CD4-positive, alpha-beta T cell treated with Interleukin-10 for 1 hour (primary cell): ENCODE measurements at regions not wholly inside any gene's neighbourhood (a gene's known extent, or its start where the extent isn't known, plus 50 kb on each side); places are given as distances from the start of the nearest gene placed in this dataset.

ENCODE experiments used
- DNase-seq: peaks from one replicate; pipeline ENCODE4 v3.0.0-alpha.2; 2020

DNA sequence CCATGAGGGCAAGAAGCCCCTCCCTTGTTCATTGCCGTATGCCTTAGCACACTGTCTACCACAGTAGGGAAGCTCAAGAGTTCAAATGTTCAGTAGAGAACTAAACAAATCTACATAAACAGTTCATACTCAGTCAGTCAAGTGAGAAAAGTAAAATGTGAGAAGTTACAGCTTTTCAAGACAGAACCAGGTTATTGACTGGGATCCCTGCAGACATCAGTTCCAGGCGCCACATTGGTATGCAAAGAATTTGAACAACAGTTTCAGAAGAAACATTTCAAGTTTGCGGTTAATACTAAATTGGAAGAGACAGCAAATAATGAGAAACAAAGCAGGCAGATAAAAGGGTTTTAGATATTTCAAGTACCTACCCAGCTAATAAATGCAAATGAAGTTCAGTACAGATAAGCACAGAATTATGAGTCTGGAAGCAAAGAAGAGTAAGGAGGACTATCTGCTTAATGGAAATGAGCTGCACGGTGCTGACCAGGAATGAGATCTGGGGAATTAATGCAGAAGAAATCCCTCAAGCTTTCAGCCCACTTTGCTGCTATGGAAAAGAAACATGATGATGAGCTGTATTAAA lies 246.2 kb downstream of the HACE1 start:
- DNase-seq: no peak

DNA sequence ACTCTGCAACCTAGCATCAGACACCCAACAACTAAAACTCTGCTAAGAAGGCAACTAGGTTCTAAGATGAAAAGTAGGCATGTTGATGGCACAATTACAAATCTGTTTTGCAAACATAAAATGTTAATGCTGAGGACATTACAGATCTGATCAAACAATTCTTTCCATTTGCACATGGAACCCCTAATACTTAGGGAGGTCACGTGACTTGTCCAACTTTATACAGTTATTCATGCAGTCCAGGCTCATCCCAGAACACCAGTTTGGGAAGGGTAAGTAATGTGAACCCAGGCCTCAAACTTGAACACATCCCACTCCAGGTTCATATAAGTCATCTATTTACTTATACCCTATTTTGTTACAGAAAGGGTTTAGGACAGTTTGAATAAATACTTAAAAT lies 247.2 kb downstream of the HACE1 start:
- DNase-seq: no peak

DNA sequence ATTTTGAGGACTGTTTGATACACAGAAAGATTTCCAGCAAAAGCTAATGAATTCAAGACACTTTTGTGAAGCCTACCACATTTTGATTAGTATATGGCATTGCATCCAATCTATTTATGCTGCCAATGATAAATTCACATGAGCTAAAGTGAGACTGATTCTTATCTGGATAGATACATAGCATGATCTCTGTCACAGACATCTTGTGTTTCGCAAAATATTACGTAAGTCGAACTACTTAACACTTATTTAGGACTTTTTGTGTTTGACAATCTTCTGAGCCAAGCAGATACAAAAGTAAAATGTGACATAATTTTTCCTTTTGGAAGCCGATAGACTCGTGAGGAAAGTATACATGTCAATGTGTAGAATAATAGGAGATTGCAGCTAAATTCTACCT lies 251.6 kb downstream of the HACE1 start:
- DNase-seq: no peak

DNA sequence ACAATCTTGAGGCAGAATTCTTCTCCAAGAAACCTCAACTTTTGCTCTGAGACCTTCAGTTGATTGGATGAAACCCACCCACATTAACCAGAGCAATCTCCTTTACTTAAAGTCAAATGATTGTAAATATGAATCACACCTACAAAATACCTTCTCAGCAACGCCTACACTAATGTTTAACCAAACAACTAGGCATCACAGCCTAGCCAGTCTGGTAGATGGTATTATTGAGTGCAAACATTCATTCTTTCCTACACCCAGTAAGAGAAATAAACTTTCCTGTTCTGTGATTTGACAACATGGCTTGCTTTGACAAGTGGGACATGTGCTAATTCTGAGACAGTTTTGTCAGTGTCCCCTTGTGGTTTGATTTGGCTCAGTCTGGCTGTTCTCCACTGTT lies 252.2 kb downstream of the HACE1 start:
- no peak for DNase-seq

DNA sequence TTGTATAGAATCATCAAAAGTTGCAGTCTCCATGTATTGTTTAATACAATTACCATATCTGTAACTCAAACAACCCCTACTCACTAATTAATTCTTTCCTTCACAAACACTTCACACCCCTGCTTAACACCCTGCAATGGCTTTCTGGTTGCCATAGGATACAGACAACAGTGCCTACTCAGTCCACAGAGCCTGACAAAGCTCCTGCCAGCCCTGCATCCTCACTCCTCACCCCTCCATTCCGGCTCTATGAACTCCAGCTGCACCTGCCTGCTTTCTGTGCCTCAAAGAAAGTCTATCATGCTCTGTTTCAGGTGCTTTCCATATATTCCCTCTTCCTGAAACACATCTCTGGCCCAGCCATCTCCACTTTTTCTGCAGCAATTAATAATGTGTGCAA lies 253.4 kb downstream of the HACE1 start:
- DNase-seq: no peak

DNA sequence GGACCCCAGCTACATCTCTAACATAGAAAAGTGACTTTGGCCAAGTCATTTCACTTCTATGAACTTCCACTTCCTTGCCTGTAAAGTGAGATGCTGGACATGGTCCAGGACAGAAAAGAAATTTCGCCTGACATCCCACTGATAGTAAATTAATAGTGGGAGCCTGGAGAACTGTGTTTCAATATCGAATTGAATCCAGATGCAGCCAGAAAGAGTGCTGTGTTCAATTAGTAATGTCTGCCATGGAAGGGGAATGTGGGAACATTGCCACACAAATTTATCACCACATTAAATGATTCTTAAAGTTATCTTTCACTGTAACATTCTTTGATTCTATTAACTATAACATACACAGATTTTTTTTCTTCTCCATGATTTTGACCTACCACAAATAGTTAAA lies 255.0 kb downstream of the HACE1 start:
- DNase-seq: no peak

DNA sequence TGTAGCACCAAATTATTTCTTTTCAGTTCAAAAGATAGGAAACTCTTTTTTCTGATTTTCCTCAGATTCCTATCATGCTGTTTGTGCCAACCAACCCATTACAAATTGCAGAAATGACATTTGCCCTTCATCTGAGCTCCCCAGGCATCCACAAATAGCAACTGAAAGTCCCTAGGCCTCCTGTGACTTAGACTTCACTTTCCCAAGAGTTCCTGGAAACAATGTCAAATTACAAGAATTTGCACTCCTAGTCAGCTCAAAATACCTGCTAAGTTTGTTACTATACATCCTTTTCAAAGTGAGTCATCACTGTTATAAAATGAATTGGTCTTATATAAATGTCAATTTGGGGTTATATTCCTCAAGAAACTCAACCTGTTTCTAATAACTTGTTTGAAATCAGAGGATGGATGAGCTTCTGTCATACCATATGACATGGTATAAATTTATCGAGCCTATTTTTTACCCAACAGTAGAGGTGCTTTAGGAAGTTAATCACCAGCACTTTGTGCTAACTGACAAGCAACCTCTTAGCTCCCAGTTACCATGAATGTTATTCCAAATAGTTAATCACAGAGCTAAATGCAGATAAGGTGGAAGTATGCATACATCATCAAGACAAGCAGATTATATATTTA lies 256.5 kb downstream of the HACE1 start:
- no peak for DNase-seq

DNA sequence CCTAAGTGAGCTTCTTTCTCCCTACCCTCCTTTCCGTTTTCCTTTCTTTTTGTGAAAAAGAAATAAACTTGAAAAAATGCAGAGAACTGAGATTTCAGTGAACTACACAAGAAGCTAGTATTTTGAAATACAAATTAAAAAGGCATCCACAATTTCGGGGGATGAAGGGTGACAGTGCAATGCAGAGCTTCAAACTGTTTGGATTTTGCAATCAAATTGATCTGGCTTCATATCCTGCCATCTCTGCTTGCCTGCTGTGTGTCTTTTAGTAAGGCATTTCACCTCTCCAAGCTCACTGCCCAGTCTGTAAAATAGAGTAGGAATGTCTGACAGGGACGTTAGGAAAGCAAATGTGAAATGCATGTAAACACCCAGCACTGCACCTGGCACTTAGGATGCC lies 258.0 kb downstream of the HACE1 start:
- DNase-seq: no peak

DNA sequence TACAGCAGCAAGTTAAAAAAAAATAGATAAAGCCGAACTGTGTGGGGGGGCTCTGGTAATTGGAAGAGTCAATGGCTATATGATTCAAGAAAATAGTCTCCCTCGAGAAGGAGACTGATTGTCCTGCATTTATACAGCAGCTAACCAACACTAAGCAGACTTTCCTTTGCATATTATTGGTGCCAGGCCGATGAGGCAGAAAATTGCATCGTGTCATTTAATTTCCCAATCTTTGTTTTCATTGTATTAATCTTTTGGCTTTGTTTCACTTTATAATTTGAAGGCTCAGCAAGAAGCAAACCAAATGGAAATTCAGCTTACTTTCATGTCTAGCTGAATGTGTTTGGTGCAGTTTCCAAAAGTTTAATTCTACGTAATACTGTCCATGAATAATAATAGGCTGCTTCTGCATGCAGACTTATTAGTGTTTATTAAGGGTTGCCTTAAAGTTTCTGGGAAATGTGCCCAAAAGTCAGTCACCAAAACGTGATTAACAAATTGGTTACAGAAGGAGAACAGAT lies 258.5 kb downstream of the HACE1 start:
- DNase-seq: no peak

DNA sequence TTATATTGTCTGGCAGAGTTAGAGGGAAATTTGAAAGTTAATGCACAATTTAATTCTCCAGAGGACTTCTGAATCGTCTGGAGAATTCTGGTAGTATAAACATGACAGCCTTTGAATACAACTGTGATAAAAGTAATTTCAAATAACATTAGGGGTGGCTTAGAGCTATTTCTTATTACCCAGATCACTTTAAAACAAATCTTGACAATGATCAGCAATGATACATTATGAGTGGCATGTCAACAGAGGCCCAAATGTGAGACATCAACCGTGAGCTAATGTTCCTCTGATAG lies 259.1 kb downstream of the HACE1 start:
- no peak for DNase-seq

DNA sequence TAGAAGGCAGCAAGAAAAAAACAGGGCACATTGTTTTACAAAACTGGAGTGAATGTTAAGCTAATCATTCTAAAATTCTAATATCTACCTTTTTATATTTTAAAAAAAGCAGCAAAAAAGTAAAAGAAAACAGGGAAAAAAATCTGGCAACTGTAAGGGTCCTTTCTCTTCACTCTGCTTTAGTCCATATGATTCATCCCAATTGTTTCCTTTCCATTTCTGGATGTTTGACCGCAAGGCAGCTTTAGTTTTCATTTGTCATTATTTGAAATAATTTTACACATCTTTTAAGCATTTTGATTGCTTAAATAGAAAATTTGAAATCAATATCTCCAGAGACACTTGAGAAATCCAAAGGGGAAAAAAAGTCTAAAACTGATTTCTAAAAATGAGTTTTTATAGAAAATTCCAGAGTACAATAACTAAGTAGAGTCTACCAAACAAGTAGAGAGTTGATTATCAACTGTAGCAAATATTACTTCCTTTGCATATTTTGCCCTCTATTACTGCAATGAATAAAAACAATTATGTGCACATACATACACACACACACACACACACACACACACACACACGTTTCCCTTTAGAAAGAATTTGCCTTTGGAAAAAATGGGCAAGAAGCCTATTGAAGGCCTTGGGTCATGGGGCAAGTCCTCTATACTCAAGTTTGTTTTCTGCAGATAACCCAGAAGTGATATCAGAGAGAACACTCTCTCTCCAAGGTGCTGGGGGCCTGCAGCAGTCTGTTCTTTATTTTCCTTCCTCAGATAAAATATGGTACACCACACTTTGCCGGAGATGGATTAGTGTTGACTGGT lies 259.7 kb downstream of the HACE1 start:
- DNase-seq: no peak

DNA sequence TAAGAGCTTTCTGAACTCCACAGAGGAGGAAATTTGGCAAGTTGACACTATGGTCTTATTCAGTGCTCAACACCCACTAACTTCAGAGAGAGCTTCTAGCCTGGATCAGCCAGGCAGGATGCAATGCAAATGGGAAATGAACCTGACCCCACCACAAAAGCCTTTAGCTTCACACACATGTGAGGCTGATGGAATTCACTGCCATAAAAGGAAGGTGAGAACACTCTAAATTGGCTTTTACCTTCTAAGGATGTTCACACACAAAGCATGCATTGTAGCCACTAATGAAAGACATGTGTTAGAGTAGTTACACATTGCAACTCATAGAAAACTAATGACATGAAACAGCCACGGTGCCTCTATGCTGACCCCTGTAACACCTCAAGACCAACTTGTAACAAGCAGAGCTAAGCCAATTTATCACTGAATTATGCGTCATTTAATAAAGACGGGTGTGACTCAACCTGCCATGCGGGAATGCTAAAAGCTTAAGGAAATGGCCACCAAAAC lies 262.1 kb downstream of the HACE1 start:
- no peak for DNase-seq

DNA sequence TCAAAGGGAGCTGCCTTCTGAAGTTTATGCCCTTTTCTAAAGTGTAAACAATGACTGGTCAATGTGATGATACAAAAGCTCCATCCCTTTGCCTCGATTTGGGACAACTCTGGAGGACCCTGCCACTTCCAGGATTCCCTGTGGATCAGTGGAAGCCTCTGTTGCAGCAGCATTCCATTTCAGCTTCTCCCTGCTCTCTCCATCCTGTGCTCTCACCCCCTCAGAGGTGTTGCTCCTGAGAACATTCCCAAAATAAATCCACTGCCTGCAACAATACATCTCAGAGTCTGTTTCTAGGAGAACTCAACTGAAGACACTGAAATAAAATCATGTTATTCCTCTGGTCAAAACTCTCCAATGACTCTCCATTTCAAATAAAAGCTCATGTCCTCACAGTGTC lies 263.6 kb downstream of the HACE1 start:
- no peak for DNase-seq

DNA sequence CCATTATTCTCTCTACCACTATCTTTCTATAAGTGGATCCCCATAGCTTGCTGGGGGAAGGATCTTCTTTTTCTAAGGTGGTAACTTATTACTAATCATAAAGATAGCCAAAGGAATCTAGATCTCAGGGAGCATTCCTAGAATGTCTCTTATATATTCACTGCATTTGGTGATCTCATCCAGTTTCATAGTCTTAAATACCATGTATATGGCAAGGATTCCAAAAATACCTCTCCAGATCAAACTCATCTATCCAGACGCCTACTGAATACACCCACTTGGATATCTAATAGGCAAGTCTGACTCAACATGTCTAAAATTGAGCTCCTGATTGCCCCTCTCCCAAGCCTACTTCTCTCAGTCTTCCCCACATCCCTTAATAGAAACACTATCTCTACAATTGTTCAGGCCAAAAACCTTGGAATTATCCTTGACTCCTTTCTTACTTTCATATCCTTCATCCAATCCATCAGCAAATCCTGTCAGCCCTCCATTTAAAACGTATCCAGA lies 264.4 kb downstream of the HACE1 start:
- no peak for DNase-seq

DNA sequence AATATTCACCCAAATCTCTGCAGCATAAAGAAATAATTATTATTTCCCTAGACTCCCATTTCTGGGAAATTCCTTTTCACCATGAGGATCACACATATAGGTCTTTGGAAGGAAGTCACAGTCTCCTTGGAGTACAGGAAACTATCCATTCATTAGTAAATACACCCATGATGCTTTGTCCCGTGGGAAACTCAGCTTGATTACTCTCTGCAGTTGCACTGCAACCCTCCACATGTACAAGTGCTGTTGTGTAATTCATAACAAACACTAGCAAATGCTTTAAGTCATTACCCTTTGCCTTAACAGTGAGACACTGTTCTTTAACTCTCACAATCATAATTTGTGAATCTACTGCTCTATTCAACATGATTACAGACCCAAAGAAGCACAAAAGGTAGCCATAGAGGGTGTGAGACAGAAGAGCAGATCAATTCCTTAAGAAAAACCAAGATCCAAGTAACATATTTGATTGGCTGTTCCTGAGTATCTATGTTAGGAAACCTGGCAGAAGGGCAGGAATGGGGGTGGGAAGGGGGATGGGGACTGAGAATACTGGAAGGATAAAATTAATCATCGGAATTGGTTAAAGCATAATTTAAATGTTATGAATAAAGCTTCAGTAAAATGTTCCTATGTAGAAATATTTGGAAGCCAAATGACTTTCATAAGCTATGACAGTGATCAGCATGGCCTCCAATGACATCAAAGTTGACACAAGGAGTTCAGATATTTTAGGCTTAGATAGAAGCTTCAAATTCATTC lies 268.0 kb downstream of the HACE1 start:
- no peak for DNase-seq

DNA sequence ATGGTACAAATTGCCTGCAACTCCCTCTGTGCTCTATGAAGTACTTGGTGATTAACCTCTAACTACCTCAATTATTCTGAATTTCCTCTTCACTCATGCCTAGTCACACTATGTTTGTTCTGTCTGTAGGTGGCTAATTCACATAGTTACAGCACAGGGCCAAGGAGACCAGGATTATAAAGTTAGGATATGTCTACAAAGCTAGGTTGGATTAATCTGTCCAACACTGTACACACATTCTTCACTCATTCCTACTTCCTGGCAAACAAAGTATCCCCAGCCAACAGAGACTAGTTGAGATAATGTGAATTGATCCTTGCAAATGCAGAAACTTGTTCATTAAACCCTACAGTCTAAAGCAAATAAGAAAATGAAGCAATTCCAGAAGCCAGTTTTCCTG lies 269.8 kb downstream of the HACE1 start:
- DNase-seq: no peak

DNA sequence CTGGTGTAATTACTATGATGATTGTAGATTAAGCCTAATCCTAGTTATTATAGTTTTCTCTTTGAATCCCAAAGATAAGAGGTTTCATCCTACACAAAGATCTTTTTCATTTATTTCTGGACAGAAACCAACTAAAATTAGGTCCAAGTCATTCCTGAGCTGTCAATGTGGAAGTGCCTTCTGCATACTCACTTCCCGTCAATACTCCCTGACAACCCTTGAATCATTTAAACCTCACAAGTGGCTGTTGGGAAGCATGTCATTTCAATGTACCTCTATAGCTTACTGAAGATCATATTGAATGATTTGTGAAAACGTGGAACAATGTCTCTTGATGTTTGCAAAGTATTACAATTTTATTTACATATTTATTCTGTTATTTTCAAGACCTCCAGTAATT lies 274.1 kb downstream of the HACE1 start:
- DNase-seq: no peak

DNA sequence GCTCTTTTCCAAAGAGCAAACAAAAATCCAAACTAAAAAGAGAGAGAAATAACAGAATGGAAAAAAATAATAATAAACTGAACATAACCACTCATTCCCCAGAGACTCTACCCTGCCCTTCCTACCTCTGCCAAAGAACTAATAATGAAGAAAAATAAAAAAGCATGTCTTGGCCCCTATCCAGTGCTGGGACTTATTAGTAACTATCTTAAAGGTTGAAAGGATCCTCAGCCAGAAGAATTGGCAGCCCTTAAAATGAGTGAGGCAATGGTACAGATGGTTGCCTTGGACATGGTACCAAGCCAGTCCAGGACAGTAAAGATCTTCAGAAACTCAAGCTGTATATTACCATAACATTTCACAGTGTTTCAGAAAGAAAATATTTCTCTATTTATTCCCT lies 279.3 kb downstream of the HACE1 start:
- no peak for DNase-seq

DNA sequence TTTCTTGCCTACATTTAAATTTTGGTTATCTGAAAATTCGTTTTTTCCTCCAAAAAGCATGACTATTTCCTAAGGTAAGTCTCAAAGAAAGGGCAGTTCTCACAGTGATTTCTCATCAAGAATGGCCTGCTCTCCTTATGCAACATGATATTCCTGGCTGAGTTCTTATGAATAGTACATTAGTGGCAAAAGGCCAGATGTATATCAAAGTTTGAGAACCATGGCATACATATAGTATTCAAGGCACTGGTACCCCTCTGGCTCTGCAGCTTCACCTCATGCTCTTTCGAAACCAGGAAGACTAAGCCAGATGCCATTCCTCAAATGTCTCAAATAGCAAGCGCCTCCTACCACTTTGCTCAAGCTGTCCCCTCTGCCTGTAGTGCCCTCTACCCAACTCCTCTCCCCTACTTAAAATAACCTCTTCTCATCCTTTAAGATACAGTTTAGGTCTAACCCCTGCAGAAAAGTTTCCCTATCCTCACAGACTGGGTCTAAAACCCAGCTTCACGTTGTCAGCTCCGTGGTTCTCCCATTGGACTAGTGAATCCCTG lies 280.3 kb downstream of the HACE1 start:
- no peak for DNase-seq

DNA sequence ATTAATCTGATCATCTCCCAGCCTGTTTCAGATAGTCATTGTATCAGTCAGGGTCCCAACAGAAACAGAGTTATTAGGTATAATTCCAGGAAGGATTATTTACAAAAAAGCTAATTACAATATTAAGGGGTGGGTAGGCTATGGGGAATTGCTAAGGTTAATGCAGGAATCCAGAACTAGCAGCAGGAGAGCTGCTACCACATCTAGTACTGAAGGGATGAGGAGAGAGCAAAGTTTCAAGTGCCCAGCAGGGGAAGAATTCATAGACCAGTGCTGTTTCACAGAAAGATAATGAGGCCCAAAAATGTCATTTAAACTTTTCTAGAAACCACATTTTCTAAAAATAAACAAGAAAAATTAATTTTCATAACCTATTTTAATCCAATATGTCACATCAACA lies 284.2 kb downstream of the HACE1 start:
- no peak for DNase-seq

DNA sequence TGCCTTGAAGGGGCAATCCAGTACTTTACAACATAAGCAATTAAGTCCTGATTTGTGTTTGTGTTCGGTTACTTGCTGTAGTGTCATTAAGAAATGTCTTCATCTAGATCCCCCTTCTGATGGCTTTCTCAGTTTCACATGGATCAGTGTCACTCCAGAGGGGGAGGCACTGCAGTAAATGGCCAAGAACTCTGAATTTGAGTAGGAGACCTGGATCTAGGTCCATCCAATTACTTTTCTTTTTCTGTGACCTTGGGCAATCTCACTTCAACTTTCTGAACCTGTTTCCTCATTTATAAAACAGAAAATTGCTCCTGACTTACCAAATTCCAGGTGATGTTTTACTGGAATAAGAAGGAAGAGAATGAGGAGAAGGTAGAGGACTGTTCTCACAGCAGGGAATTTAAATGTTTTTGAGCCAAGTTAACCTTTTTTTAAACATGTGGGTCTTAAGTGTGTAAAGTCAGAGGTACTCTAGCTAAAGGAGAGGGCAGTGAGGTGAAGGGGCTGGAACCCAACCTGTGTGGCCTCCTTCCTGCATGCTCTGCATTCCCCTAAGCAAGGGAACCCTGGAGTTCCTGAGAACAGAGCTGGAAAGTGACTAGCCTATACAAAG lies 285.5 kb downstream of the HACE1 start:
- DNase-seq: no peak

DNA sequence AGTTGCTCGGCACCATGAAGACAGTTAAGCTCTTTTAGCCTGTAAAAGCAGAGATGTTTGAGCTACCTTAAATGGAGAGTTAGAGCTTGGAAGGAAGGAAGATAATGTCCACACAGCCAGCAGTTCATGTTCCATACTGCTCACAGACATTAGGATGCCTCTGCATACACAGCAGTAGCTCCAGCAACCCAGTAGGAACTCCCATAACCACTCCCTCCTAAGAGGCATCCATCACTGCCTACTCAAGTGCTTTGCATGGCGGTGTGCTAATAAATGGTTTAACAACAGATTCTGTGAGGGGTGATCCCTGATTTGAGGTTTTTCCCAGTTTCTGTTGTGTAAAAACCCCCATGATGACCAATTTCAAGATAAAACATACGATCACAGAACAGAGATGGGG lies 286.4 kb downstream of the HACE1 start:
- no peak for DNase-seq
